GM19438 (cell line): ENCODE measurements at regions not wholly inside any gene's neighbourhood (a gene's known extent, or its start where the extent isn't known, plus 50 kb on each side); places are given as distances from the start of the nearest gene placed in this dataset.

ENCODE experiments used
- ATAC-seq: cut with Tn5 transposase; IDR thresholded peaks from one replicate; pipeline ENCODE4 v1.9.1; 2021; ENCODE audit warnings: low read depth; ENCODE audit not compliant: unreplicated experiment

GRCh38 chr14:51307551-51307950 lies 67.5 kb downstream of the TMX1 start:
- no peak for ATAC-seq

GRCh38 chr14:51308866-51309265 lies 68.8 kb downstream of the TMX1 start:
- no peak for ATAC-seq

- no peak for ATAC-seq
Measured at GRCh38 chr14:51310505-51310944, 70.5 kb downstream of the TMX1 start.

GRCh38 chr14:51314321-51315015 lies 74.4 kb downstream of the TMX1 start:
- no peak for ATAC-seq

- ATAC-seq = no peak
Measured at GRCh38 chr14:51317373-51317772, 77.3 kb downstream of the TMX1 start.

- ATAC-seq = no peak
Measured at GRCh38 chr14:51318813-51319597, 79.0 kb downstream of the TMX1 start.

- no peak for ATAC-seq
Measured at GRCh38 chr14:51321036-51321435, 81.0 kb downstream of the TMX1 start.

- no peak for ATAC-seq
Measured at GRCh38 chr14:51323492-51323891, 83.4 kb downstream of the TMX1 start.

GRCh38 chr14:51327376-51327775 lies 87.3 kb downstream of the TMX1 start:
- ATAC-seq = no peak

GRCh38 chr14:51328064-51328771 lies 88.2 kb downstream of the TMX1 start:
- no peak for ATAC-seq

- ATAC-seq = no peak
Measured at GRCh38 chr14:51328772-51329353, 88.8 kb downstream of the TMX1 start.

GRCh38 chr14:51331486-51332367 lies 91.7 kb downstream of the TMX1 start:
- ATAC-seq = no peak

- no peak for ATAC-seq
Measured at GRCh38 chr14:51333299-51333698, 93.3 kb downstream of the TMX1 start.

- no peak for ATAC-seq
Measured at GRCh38 chr14:51333901-51334521, 94.0 kb downstream of the TMX1 start.

GRCh38 chr14:51334566-51334965 lies 94.5 kb downstream of the TMX1 start:
- ATAC-seq = no peak

- ATAC-seq = no peak
Measured at GRCh38 chr14:51335531-51335930, 95.5 kb downstream of the TMX1 start.

- ATAC-seq = no peak
Measured at GRCh38 chr14:51335961-51336723, 96.1 kb downstream of the TMX1 start.

GRCh38 chr14:51336734-51337133 lies 96.7 kb downstream of the TMX1 start:
- ATAC-seq = no peak

GRCh38 chr14:51337520-51337919 lies 97.5 kb downstream of the TMX1 start:
- no peak for ATAC-seq
